GM19035 (cell line): ENCODE measurements at regions not wholly inside any gene's neighbourhood (a gene's known extent, or its start where the extent isn't known, plus 50 kb on each side); places are given as distances from the start of the nearest gene placed in this dataset.
"Not testable (repeated sequence)": the region's sequence is repeated elsewhere in the genome, so short reads cannot be mapped to it uniquely, and the experiment has no call there.

Source experiments
- ATAC-seq: cut with Tn5 transposase; IDR thresholded peaks from one replicate; pipeline ENCODE4 v1.9.1; 2021; ENCODE audit not compliant: unreplicated experiment

DNA sequence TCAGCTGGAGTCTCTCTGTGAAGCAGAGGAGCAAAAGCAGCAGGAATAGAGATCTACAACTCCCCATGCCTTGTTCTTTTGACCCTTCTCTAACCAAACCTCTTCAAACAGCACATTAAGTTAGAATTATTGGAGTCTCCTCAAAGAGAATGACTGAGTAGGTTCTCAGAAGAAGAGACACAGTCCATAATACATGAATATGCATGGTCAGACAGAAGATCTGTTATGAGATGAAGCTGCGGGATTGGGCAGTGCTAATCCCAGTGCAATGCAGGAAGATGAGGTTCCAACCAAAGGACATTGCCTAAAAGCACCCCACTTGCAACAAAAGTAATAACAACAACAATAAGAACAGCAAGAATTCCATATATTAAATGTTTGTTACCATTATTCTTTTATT is 887.9 kb upstream of the TENM4 start:
- no peak for ATAC-seq

DNA sequence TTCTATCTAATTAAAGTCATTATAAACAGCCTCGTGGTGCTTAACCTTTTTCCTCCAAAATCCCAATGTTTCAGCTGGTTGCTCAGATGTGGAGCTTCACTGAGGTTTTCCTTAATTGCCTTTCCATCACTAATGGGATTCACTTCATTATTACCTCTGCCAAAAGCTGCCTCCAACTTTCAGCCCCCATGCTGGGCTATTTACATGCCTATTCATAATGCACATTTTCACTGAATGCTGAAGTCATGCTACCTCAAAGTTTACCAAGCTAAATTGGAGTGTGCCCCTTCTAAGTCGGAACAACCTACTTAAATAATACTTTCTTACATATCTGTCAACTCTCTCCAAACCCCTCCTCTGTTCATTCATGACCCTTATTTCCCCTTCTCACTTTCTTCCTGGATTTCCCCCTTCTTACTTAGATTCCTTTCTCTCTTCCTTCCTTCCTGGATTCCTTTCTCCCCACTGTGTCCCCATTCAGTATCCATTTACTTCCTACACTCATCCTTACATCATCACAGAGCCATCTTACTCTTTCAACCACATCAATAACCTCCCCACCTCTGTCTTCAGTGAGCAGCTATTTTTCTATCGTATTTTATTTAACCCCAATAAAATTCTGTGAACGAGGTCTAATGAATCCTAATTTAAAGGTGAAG is 887.3 kb upstream of the TENM4 start:
- no peak for ATAC-seq

DNA sequence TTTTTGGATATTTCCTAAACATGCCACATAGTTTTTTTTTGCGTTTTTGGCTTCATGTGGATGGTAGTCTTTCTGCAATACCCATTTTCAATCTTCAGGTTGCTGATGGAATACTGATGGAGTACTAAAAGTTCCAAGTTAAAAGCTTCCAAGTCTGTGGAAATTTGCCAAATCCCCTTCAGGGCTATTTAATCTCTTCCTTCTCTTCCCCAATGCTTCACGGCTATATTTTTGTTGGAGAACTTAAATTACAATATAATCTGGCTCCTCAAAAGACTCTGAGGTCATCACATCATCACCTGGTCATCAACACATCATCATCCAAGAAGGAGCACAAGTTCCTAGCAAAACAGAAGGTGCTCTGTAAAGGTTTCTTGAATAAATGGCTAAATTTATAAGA is 881.0 kb upstream of the TENM4 start:
- ATAC-seq = no peak

DNA sequence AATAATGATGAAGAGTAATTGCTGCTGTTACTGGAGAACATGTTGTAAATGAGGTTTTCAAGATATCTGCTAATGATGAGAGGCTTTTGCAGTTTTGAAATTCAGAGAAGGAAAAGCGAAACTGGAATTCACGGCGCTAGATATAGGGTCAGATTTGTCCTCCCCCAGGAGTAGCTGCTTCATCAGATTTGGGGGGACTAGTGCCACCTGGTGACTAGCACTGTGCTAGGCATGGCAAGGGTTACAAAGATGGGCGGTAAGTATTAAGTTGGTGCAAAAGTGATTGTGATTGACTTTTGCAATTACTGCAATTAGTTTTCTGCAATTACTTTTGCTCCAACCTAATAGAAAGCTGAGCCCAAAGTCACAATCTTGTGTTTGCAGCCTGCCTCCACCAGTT is 879.9 kb upstream of the TENM4 start:
- ATAC-seq = no peak

DNA sequence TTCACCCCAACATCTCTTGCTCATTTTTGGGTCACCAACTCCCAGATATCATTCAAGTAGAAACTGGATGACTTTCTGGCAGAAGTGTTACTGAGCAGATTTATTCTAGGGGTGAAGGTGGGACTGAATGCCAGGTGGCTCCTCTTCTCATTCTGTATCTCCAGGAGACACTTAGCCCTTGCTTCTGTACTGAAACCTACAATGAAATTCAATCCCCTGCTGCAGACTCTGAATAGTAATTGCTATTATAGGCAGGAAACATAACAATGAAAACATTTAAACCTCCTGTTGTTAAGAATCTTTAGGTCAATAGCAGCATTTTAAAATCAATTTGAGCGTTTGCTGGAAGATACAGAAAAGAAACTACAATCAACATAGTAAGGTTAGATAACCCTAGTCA is 879.4 kb upstream of the TENM4 start:
- no peak for ATAC-seq

DNA sequence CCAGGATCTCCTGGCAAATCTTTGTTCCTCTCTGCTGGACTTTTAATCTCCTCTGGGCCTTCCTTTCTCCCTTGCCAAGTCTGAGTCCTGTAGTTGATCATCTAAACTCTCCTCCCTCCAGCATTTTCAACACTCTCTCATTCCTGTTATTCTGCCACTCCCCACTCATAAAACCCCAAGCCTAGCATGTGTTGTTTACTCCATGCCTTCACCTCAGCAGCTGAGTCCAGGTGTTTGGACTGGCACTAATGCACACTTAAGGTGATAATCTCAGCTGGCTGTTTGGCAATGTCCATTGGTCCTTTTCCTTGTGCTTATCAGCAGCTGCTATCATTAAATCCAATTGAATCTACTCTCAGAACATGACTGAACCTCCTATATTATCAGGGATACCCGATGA is 876.8 kb upstream of the TENM4 start:
- no peak for ATAC-seq

DNA sequence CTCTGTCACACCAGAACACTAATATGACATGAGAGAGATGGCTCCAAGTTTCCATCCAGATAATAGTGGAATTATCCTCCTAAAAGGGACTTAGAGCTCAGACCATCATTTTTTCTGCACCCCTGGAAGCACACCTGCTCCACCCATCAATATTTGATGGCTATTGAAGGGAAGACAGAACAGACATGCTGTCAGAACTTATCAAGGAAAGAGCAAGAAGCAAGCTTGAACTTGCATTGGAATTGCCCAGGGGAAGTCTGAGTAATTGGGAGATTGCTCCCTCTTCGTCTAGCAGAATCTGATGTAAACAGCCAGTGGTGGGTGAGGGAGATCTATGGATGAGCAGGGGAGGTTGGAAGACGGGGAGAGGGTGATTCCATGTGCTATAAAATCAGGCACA is 874.4 kb upstream of the TENM4 start:
- ATAC-seq = no peak

DNA sequence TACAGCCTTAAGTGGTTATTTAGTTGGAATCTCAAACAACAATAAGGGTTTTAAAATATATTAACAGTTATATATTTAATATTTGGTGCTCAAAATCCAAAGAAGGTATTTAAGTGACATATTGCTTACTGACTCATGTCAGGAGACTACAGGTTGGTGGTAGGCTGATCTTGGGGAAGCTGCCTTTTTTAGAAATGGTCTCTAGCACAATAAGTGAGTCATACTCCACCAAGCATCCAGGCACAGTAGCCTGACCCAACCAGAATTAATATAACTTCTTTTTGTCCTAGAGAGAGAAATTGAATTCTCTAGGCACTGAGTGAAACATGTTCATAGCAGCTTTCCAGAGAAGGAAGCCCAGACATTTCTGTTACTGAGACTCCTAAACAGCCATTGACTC is 868.5 kb upstream of the TENM4 start:
- no peak for ATAC-seq

DNA sequence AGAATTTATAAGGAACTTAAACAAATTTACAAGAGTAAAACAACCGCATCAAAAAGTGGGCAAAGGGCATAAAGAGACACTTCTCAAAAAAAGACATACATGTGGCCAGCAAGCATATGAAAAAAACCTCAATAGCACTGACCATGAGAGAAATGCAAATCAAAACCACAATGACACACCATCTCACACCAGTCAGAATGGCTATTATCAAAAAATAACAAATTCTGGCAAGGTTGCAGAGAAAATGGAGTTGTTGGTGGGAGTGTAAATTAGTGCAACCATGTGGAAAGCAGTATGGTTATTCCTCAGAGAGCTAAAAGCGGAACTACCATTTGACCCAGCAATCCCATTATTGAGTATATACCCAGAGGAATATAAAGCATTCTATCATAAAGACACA is 866.8 kb upstream of the TENM4 start:
- ATAC-seq = no peak

DNA sequence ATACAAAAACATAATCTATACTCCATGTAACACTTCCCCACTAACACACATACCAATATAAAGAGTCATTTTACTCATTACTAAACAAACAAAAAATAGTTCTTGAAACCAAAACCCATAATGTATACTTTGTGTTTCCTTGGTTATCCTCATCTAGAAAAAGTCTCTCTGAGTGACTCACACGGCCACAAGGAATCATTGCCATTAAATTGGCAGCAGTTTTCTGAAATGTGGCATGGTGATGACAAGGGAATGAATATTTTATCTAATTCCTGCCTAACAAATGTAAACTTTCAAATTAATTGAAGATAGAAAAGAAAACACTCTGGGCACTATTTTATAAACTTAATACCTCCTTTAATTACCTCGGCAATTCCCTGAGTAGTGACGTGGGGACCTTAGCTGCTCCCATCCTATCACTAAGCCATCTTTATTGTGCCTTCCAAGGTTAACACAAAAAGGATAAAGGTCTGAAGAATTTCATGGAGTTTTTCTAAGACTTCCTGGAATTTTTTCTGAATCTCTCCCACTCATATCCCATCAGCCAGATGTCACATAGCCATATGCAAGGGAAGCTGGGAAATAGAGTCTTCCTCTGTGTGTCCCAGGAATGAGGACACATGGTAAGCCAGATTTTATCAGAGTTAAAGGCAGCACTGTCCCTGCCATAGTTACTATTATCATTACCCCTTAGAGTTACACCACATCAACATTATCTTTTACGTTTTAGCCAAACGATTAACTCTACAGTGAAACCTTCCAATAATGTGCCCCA is 857.2 kb upstream of the TENM4 start:
- no peak for ATAC-seq

DNA sequence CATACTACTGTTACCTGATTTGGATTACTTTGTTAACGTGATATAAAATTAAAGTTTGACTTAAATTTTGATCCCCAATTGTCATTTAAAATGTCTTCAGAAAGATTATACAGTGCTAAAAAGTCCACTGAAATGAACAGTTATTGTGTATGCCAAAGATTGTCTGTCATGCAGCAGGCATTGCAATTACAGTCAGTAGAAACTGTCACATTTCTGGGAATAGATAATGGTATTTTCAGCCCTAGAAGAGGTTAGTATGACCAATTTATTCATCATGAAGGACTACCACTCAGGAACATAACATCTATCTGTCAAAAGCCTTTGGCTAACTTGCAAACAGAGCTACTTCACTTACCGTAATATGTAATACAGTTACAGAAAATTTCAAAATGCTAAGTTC is 852.5 kb upstream of the TENM4 start:
- no peak for ATAC-seq

DNA sequence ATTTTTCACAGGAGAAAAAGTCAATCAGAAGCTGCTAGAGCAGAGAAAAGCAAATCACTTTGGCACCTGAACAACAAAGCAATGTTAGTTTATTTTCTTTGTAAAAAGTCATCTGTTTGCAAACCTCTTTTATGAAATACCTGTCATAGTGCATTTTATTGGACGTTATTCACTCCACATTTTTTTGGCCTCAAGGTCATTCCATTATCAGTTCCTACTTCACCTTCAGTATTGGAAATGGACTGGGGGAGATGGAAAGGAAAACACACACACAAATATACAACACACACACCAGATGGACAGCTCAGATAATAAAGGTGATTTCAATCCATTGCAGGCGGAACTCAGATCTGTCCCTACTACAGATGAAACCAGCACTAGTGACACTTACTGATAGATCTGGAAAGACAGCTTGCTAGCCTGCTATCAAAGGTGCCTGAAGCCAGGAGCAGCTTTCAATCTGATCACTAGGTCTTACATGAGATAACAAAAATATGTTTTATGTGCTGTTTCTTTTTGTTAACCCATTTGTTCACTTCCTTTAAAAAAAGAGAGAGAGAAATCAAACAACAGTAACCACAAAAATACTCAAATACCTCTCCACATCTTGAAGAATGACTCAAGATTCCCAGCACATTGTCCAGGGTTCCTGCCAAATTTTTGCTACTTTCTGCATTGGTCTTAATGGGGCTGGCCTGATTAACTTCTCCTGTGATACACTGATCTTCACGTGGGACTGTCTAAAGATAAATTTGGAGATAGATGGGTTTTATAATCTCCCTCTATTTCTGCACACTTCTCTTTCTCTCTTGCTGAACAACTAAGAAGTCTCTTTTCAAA is 844.3 kb upstream of the TENM4 start:
- no peak for ATAC-seq

DNA sequence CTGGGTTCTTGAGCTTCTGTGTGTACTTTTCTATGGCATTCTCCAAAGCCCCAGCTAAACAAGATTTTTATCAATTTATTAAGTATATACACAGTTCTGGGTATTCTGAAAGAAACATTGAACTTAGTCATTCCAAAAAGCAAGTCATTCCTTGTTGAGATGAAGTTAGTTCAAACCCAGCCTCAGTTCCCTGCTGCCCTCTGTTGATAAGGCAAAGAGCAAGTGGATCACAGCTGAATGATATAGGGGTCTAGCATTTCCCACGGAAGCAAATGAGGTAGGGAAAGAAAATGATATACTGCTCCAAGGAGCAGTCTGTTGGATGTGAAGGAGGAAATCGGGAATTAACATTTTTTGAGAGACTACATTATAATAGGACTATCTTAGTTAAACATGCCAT is 841.8 kb upstream of the TENM4 start:
- ATAC-seq = no peak

DNA sequence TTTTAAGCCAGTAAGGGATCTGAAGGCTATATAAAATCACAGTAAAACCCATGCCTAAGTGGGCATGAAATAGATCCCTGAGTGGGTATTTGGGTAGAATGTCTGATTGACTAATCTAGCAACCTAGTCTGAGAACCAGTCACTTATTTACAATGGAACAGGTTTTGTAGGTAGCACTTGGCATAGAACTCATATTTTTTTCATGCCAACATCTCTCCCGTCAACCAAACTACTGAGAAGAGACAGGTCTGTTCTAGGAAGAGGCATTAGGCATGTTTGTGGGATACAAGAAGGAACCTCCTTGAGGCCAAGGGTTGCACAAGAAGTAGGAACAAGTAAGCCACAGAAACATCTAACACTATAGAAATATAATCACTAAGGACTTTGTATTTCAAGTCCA is 840.4 kb upstream of the TENM4 start:
- ATAC-seq = no peak

DNA sequence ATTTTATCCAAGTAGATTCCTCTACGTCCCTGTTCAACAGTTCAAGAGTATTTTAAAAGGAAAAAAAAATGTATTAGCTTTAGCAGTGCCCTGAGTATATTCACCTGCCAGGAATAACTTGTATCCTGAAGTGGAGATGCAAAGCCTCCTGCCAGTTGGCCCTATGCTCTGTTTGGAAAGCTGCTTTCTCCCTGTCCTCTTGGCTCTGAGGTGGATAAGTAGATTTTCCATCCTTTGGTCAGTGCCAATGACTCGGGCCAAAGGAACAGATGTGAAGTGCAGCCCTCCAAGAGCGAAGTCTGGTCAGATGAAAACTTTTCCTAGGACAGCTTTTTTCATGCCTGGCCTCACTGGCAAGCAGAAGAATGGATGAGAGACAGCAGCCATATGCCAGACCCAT is 839.9 kb upstream of the TENM4 start:
- no peak for ATAC-seq

DNA sequence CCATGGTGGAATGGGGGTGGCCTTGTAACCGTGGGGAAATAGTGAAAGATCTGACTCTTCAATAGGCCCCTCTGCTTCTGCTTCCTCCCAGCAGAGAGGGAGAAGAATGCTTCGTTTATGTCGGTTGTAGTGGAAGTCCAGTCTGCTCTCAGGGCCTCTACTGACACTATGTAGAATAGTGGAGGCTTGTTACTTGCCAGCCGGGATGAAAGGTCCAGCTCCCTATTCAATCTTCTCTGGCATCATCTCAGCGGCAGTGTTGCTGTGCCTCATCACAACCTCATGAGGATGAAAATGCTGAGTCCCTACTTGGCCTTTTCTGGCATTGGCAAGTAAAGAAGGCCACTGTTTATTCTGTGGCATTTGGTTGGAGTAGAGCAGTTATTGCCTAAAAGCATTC is 820.9 kb upstream of the TENM4 start:
- ATAC-seq = no peak

DNA sequence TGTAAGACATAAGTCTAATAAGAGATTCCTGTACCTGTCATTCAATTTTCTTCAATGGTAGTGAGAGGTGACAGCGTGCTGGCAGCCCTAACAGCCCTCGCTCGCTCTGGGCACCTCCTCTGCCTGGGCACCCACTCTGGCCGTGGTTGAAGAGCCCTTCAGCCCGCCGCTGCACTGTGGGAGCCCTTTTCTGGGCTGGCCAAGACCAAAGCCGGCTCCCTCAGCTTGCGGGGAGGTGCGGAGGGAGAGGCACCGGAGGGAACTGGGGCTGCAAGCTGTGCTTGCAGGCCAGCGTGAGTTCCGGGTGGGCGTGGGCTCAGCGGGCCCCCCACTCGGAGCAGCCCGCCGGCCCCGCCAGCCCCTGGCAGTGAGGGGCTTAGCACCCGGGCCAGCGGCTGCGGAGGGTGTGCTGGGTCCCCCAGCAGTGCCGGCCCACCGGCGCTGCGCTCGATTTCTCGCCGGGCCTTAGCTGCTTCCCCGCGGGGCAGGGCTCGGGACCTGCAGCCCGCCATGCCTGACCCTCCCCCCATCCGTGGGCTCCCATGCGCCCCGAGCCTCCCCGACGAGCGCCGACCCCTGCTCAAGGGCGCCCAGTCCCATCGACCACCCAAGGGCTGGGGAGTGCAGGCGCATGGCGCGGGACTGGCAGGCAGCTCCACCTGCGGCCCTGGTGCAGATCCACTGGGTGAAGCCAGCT is 816.6 kb upstream of the TENM4 start:
- not testable (repeated sequence) for ATAC-seq

DNA sequence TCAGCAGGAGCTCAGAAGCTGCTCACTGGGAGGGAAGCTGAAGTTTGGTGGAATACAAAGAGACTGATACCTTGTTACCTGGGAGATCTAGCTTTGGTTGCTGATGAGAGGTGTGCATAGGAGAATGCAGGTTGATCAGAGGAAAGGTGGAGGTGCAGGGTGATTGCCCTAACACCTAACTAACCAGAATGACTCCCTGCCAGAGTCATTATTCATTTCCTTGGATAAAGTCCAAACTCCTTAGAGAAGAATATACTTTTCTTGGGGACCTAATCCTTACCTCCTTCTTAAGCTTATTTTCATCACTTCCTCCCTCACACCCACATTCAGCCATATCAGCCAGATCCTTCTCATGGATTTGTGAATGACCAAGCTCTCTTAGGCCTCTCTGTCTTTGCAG is 814.2 kb upstream of the TENM4 start:
- ATAC-seq = no peak

DNA sequence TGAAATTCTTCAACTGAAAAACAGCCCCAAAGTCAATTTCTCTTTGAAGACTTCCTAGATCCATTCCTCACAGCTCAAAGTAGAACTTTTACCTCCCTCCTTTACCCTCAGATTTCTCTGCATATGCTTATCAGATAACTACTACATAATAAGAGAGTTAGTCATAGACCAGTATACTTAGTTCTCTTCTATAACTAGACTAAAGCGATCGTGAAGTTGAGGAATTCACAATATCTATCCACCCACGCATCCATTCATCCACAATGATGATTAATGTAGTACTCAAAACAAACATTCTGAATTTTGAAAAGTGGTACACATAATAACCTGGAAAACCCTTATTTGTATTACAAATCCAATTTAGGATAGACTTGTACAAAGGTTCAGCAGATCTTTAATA is 800.9 kb upstream of the TENM4 start:
- no peak for ATAC-seq

DNA sequence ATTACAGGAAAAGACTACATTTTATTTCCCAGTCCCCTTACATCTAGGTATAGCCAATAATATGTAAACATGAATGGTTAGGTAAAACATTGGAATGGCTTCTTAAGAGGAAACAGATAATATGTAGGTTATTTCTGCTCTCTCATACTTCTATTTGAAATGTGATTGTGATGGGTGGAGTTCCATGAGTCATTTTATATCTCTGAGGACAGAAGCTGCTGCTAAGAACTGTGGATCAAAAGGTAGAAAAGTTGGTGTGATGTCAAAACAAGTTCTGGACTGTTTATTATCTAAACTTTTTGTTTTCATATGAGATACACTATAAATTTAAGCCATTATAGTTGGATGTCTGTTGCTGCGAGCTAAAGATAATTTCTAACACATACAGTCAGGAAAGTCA is 799.4 kb upstream of the TENM4 start:
- no peak for ATAC-seq

DNA sequence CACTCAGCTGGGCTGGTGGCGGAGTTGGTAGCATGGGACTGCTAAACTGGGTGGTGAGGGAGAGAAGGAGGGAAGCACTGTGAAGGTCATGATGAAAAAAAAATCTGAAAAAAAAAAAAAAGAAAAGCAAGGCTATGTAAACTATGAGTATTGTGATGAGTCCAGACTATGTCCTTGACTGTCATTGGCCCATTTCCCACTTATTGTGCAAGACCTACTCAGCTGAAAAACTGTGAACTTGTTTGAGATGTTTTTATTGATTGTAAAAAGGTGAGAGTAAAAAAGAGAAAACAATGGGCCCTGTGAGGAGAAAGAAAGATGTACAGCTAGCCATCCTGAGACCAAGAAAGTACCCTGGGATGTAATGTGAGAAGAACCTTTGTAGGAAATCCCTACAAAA is 798.4 kb upstream of the TENM4 start:
- ATAC-seq = no peak
